Endothelial cell of umbilical vein (primary cell): ENCODE measurements at regions not wholly inside any gene's neighbourhood (a gene's known extent, or its start where the extent isn't known, plus 50 kb on each side); places are given as distances from the start of the nearest gene placed in this dataset.

Experiments used
- BruUV-seq: library from RNA; stranded (reverse); fragments of 400-500 nt; replicated peaks from 2 replicates; lab custom pipeline; 2021; lab: Mats Ljungman, UMichigan
- CTCF ChIA-PET: fragments of 300-600, 350-600 bp; sonication (Branson Sonifier 250); formaldehyde crosslinking; loops from one replicate; lab custom pipeline; 2021; ENCODE audit warnings: antibody characterized with exemption, inconsistent platforms; lab: Charles Lee
- POLR2A ChIA-PET: fragments of 300-600, 350-600 bp; sonication (Branson Sonifier 250); formaldehyde crosslinking; loops from one replicate; lab custom pipeline; 2021; ENCODE audit warnings: antibody characterized with exemption, inconsistent platforms; lab: Charles Lee
- DNase-seq: peaks from one replicate; pipeline ENCODE4 v3.0.0-alpha.2; 2011; ENCODE audit warnings: low read depth, low spot score
- FAIRE-seq: peaks from 2 replicates; lab custom pipeline; 2011; peaks lifted over from hg19 to GRCh38; lab: Jason Lieb, UNC
- H2AFZ ChIP-seq: 2 replicates; pipeline ENCODE4 v1.6.0; 2012; ENCODE audit warnings: low read depth, low read length, control low read depth, inconsistent platforms
- H3K27ac ChIP-seq: 2 replicates; pipeline ENCODE4 v1.5.1; 2011; ENCODE audit warnings: low read depth, mild to moderate bottlenecking, control low read depth, low read length, moderate library complexity; ENCODE audit not compliant: insufficient read depth
- H3K27me3 ChIP-seq, 2 experiments: 2 replicates each; pipeline versions ENCODE4 v1.6.0 to v1.6.1; 2011; ENCODE audit warnings: low read length in 2 of 2, mixed read lengths in 1 of 2; ENCODE audit not compliant: control insufficient read depth in 2 of 2, insufficient read depth in 2 of 2
- H3K36me3 ChIP-seq, 2 experiments: 2 replicates in 1 of 2; 3 replicates in 1 of 2; pipeline ENCODE4 v1.5.1; 2011; ENCODE audit warnings: low read length in 2 of 2, mild to moderate bottlenecking in 1 of 2, moderate library complexity in 1 of 2; ENCODE audit not compliant: control insufficient read depth in 2 of 2, insufficient read depth in 2 of 2; ENCODE audit errors: extremely low read depth in 1 of 2
- H3K4me1 ChIP-seq: 3 replicates; pipeline ENCODE4 v1.5.1; 2011; ENCODE audit warnings: mild to moderate bottlenecking, low read length; ENCODE audit not compliant: control insufficient read depth, insufficient read depth; ENCODE audit errors: extremely low read depth
- H3K4me2 ChIP-seq: 2 replicates; pipeline ENCODE4 v1.6.1; 2011; ENCODE audit warnings: low read length, control low read depth, mixed read lengths; ENCODE audit not compliant: insufficient read depth
- H3K4me3 ChIP-seq, 3 experiments: fragments of 200-600 bp in 1 of 3; sonication (generic), shearing (Covaris generic) in 1 of 3; replicated peaks in 1 of 3; 2 replicates each; pipeline ENCODE4 v1.5.1; 2011 to 2016; ENCODE audit warnings: control low read depth in 3 of 3, low read length in 3 of 3, mild to moderate bottlenecking in 2 of 3, inconsistent platforms in 1 of 3, low read depth in 1 of 3, moderate library complexity in 1 of 3; ENCODE audit not compliant: insufficient read depth in 1 of 3
- H3K79me2 ChIP-seq: 2 replicates; pipeline ENCODE4 v1.6.0; 2012; ENCODE audit warnings: low read length, inconsistent platforms; ENCODE audit not compliant: control insufficient read depth, insufficient read depth
- H3K9ac ChIP-seq: replicated peaks from 2 replicates; pipeline ENCODE3; 2011; ENCODE audit warnings: low read length, control low read depth; ENCODE audit not compliant: insufficient read depth; ENCODE audit errors: extremely low read depth
- H3K9me1 ChIP-seq: replicated peaks from 3 replicates; pipeline ENCODE4 v1.6.0; 2011; ENCODE audit warnings: mild to moderate bottlenecking, low read length; ENCODE audit not compliant: control insufficient read depth, insufficient read depth; ENCODE audit errors: extremely low read depth
- H3K9me3 ChIP-seq: replicated peaks from 2 replicates; pipeline ENCODE4 v1.5.1; 2012; ENCODE audit warnings: low read length, inconsistent platforms; ENCODE audit not compliant: control insufficient read depth, insufficient read depth
- H4K20me1 ChIP-seq: replicated peaks from 2 replicates; pipeline ENCODE3; 2011; ENCODE audit warnings: mild to moderate bottlenecking, low read length; ENCODE audit not compliant: control insufficient read depth, insufficient read depth; ENCODE audit errors: extremely low read depth
- FOS ChIP-seq: IDR thresholded peaks from 2 replicates; pipeline ENCODE4 v1.6.1; 2011; ENCODE audit warnings: mild to moderate bottlenecking, low read length, moderate library complexity, borderline replicate concordance; ENCODE audit not compliant: insufficient read depth
- JUN ChIP-seq: IDR thresholded peaks from 2 replicates; pipeline ENCODE4 v1.6.1; 2011; ENCODE audit warnings: borderline replicate concordance, low read depth; ENCODE audit not compliant: insufficient read length, insufficient read depth
- POLR2A ChIP-seq: IDR thresholded peaks from 2 replicates; pipeline ENCODE4 v1.6.1; 2012; ENCODE audit warnings: low read depth, mild to moderate bottlenecking, control low read depth, low read length
- POLR2AphosphoS5 ChIP-seq: IDR thresholded peaks from 2 replicates; pipeline ENCODE4 v1.6.1; 2012; ENCODE audit warnings: low read depth, mild to moderate bottlenecking, control low read depth, low read length, moderate library complexity; ENCODE audit not compliant: insufficient read depth
- dilution Hi-C: fragments of 300-500 bp; cut with MboI; formaldehyde crosslinking; loops from one replicate; pipeline ENCODE4 v1.15.0; 2019; ENCODE audit warnings: low sequenced_read_pairs; ENCODE audit not compliant: extremely low pct_ligation_motif_present
- intact Hi-C: fragments of 100-400 bp; cut with micrococcal nuclease; formaldehyde crosslinking; loops from one replicate; pipeline ENCODE4 v1.10.0; 2022
- TF ChIP-seq, protein P1 (sequence below), 2 donors: IDR thresholded peaks; 1 replicate in 1 of 2; 2 replicates in 1 of 2; pipeline ENCODE4 v1.5.1; 2011; ENCODE audit warnings: low read length in 2 of 2, mild to moderate bottlenecking in 2 of 2, moderate library complexity in 2 of 2, control low read depth in 1 of 2, inconsistent platforms in 1 of 2, low read depth in 1 of 2; ENCODE audit not compliant: insufficient read depth in 1 of 2; ENCODE audit errors: extremely low read depth in 1 of 2
- TF ChIP-seq, protein P2 (sequence below): IDR thresholded peaks from 2 replicates; pipeline ENCODE4 v1.6.1; 2011; ENCODE audit not compliant: insufficient read depth, insufficient read length

DNA sequence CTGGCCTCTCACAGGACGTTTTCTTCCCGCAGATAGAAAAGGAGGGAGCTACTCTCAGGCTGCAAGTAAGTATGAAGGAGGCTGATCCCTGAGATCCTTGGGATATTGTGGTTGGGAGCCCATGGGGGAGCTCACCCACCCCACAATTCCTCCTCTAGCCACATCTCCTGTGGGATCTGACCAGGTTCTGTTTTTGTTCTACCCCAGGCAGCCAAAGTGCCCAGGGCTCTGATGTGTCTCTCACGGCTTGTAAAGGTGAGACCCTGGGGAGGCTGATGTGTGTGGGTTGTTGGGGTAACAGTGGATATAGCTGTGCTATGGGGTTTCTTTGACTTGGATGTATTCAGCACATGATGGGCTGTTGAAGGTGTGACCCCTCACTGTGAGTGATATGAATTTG is 52.0 kb upstream of the POLR1H start:
- dilution Hi-C loops: no loop called here
- H3K4me2 ChIP-seq: no peak overlapping the region
- TF ChIP-seq, protein P1, sequence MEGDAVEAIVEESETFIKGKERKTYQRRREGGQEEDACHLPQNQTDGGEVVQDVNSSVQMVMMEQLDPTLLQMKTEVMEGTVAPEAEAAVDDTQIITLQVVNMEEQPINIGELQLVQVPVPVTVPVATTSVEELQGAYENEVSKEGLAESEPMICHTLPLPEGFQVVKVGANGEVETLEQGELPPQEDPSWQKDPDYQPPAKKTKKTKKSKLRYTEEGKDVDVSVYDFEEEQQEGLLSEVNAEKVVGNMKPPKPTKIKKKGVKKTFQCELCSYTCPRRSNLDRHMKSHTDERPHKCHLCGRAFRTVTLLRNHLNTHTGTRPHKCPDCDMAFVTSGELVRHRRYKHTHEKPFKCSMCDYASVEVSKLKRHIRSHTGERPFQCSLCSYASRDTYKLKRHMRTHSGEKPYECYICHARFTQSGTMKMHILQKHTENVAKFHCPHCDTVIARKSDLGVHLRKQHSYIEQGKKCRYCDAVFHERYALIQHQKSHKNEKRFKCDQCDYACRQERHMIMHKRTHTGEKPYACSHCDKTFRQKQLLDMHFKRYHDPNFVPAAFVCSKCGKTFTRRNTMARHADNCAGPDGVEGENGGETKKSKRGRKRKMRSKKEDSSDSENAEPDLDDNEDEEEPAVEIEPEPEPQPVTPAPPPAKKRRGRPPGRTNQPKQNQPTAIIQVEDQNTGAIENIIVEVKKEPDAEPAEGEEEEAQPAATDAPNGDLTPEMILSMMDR (IDR thresholded peaks at IDR 0.05; ENCODE audit: extremely low read depth in 1 of 2, insufficient read depth in 1 of 2, low read depth in 1 of 2, low read length in 2 of 2): no peak
- TF ChIP-seq, protein P2, sequence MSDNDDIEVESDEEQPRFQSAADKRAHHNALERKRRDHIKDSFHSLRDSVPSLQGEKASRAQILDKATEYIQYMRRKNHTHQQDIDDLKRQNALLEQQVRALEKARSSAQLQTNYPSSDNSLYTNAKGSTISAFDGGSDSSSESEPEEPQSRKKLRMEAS: no peak
- TF ChIP-seq POLR2AphosphoS5 (no peak), POLR2A (no peak), JUN (no peak), FOS (no peak)
- no peak overlapping the region for H2AFZ ChIP-seq
- POLR2A ChIA-PET: no interaction called here
- FAIRE-seq (no peak), DNase-seq (no peak)
- H4K20me1 ChIP-seq: no peaks in the 10 kb centered on the region
- no peaks in the 10 kb centered on the region for H3K79me2 ChIP-seq
- no peak overlapping the region for H3K27ac ChIP-seq
- no TSS peak for BruUV-seq
- H3K9ac ChIP-seq: no peak overlapping the region
- peaks cover 2% of the 10 kb centered on the region for H3K4me1 ChIP-seq
- H3K9me1 ChIP-seq: no peaks in the 10 kb centered on the region
- CTCF ChIA-PET: interaction anchor here (1.8 kb wide), 1 partner anchor 161 kb away, joined by 6 read pairs; no protein-coding TSS in a partner anchor
- intact Hi-C loops: no loop called here
- no peaks in the 10 kb centered on the region for H3K36me3 ChIP-seq
- H3K27me3 ChIP-seq: peaks cover 30 to 41% of the 10 kb centered on the region in 2 experiments
- no peak overlapping the region for H3K4me3 ChIP-seq
- H3K9me3 ChIP-seq: no peaks in the 10 kb centered on the region
